ENCODE measurements at regions not wholly inside any gene's neighbourhood (a gene's known extent, or its start where the extent isn't known, plus 50 kb on each side); places are given as distances from the start of the nearest gene placed in this dataset.

GRCh38 chr14:101501858-101502615 lies 59.3 kb upstream of the DIO3 start:
- Histone ChIP-seq H3K9me3 (ENCODE audit: low read depth, low read length) (no peaks in the 10 kb centered on the region), H3K4me3 (ENCODE audit: insufficient read depth, low read length) (no peak overlapping the region), H3K27ac (ENCODE audit: low read depth, low read length) (no peak overlapping the region), H3K27me3 (ENCODE audit: insufficient read depth, low read length) (peaks cover 4% of the 10 kb centered on the region), H4K20me1 (ENCODE audit: insufficient read depth, low read length) (no peaks in the 10 kb centered on the region), H3K4me2 (ENCODE audit: insufficient read depth, low read length) (no peak overlapping the region), H3K36me3 (ENCODE audit: insufficient read depth, low read length) (no peaks in the 10 kb centered on the region), H3K79me2 (ENCODE audit: insufficient read depth, low read length) (no peaks in the 10 kb centered on the region), H2AFZ (ENCODE audit: low read length) (no peak overlapping the region), H3K4me1 (ENCODE audit: insufficient read depth, low read length) (no peaks in the 10 kb centered on the region)
- DNase-seq (ENCODE audit: insufficient read length, low spot score, missing footprints), result peak; percentile 82
- TF ChIP-seq CTCF (IDR thresholded peaks at IDR 0.05; ENCODE audit: extremely low read depth, low read depth, low read length), result no peak

GRCh38 chr14:101502761-101503392 lies 58.4 kb upstream of the DIO3 start:
- no peaks in the 10 kb centered on the region for H3K9me3 ChIP-seq (ENCODE audit: low read depth, low read length)
- no peak overlapping the region for H3K4me3 ChIP-seq (ENCODE audit: insufficient read depth, low read length)
- H3K4me1 ChIP-seq (ENCODE audit: insufficient read depth, low read length), result no peaks in the 10 kb centered on the region
- H3K79me2 ChIP-seq (ENCODE audit: insufficient read depth, low read length), result no peaks in the 10 kb centered on the region
- H3K27me3 ChIP-seq (ENCODE audit: insufficient read depth, low read length), result no peaks in the 10 kb centered on the region
- H3K27ac ChIP-seq (ENCODE audit: low read depth, low read length), result no peak overlapping the region
- H4K20me1 ChIP-seq (ENCODE audit: insufficient read depth, low read length), result no peaks in the 10 kb centered on the region
- no peak overlapping the region for H3K4me2 ChIP-seq (ENCODE audit: insufficient read depth, low read length)
- no peaks in the 10 kb centered on the region for H3K36me3 ChIP-seq (ENCODE audit: insufficient read depth, low read length)
- TF ChIP-seq CTCF (IDR thresholded peaks at IDR 0.05; ENCODE audit: extremely low read depth, low read depth, low read length), result no peak
- H2AFZ ChIP-seq (ENCODE audit: low read length), result no peak overlapping the region
- peak; percentile 73 for DNase-seq (ENCODE audit: insufficient read length, low spot score, missing footprints)

- H3K4me2 ChIP-seq (ENCODE audit: insufficient read depth, low read length), result no peak overlapping the region
- H4K20me1 ChIP-seq (ENCODE audit: insufficient read depth, low read length), result no peaks in the 10 kb centered on the region
- H3K4me3 ChIP-seq (ENCODE audit: insufficient read depth, low read length), result no peak overlapping the region
- no peak overlapping the region for H3K27ac ChIP-seq (ENCODE audit: low read depth, low read length)
- H2AFZ ChIP-seq (ENCODE audit: low read length), result no peak overlapping the region
- DNase-seq (ENCODE audit: insufficient read length, low spot score, missing footprints), result peak; percentile 73
- H3K27me3 ChIP-seq (ENCODE audit: insufficient read depth, low read length), result no peaks in the 10 kb centered on the region
- H3K79me2 ChIP-seq (ENCODE audit: insufficient read depth, low read length), result no peaks in the 10 kb centered on the region
- no peaks in the 10 kb centered on the region for H3K9me3 ChIP-seq (ENCODE audit: low read depth, low read length)
- TF ChIP-seq CTCF (IDR thresholded peaks at IDR 0.05; ENCODE audit: extremely low read depth, low read depth, low read length), result no peak
- no peaks in the 10 kb centered on the region for H3K36me3 ChIP-seq (ENCODE audit: insufficient read depth, low read length)
- no peaks in the 10 kb centered on the region for H3K4me1 ChIP-seq (ENCODE audit: insufficient read depth, low read length)
These were observed 57.7 kb upstream of the DIO3 start for GRCh38 chr14:101503431-101504095.
